ENCODE measurements at regions not wholly inside any gene's neighbourhood (a gene's known extent, or its start where the extent isn't known, plus 50 kb on each side); places are given as distances from the start of the nearest gene placed in this dataset.
"Not testable (repeated sequence)": the region's sequence is repeated elsewhere in the genome, so short reads cannot be mapped to it uniquely, and the experiment has no call there.

DNA sequence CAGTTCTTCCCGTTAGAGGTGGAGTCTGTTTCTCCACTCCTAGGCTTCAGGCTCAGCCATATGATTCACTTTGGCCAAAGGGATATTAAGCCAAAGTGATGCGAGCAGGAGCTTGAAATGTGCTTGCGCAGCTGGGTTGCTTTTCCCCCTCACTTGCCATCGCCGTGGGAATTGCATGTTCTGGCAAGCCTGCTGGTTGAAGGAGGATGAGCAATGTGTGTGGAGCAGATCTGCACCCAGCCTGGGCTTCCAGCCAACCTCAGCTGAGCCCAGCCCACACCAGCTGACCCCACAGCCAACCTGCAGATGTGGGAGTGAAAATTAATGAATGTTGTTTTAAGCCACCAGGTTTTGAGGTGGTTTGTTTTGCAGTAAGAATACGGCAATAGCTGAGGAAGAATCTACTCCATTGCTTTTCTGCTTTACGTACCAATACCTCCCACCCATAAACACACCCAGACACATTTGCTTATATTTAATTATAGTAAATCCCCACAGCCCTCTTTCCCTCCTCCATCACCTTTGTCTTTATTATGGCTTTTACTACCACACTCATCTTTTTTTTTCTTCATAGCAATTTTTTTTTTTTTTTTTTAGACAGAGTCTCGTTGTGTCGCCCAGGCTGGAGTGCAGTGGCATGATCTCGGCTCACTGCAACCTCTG lies 132.8 kb upstream of the FUNDC1 start:
- H3K4me3 ChIP-seq (ENCODE audit: low read depth, low read length), result no peak overlapping the region
- DNase-seq (ENCODE audit: low read depth), result no peak
- TF ChIP-seq, protein P1, sequence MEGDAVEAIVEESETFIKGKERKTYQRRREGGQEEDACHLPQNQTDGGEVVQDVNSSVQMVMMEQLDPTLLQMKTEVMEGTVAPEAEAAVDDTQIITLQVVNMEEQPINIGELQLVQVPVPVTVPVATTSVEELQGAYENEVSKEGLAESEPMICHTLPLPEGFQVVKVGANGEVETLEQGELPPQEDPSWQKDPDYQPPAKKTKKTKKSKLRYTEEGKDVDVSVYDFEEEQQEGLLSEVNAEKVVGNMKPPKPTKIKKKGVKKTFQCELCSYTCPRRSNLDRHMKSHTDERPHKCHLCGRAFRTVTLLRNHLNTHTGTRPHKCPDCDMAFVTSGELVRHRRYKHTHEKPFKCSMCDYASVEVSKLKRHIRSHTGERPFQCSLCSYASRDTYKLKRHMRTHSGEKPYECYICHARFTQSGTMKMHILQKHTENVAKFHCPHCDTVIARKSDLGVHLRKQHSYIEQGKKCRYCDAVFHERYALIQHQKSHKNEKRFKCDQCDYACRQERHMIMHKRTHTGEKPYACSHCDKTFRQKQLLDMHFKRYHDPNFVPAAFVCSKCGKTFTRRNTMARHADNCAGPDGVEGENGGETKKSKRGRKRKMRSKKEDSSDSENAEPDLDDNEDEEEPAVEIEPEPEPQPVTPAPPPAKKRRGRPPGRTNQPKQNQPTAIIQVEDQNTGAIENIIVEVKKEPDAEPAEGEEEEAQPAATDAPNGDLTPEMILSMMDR (IDR thresholded peaks at IDR 0.05; ENCODE audit: low read depth, low read length, missing control alignments), result no peak

DNA sequence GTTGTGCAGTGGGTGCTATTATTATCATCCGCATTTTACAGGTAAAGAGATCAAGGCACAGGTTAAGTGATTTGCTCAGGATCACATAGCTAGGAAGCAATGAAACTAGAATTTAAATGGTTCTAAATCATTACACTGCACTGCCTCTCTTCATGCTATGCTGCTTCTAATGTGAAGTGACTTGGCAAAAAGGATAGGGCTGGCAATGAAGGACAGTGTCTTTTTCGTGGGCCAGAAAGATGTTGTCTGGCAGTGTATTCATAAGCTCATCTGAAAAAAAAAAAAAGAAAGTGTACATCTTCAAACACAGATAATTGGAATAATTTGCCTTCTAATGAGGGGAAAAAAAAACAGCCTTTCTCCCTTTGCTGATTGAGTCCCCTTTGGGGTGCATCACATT lies 132.2 kb upstream of the FUNDC1 start:
- DNase-seq (ENCODE audit: low read depth), result no peak
- no peak overlapping the region for H3K4me3 ChIP-seq (ENCODE audit: low read depth, low read length)
- TF ChIP-seq, protein P1 (IDR thresholded peaks at IDR 0.05; ENCODE audit: low read depth, low read length, missing control alignments), result no peak

DNA sequence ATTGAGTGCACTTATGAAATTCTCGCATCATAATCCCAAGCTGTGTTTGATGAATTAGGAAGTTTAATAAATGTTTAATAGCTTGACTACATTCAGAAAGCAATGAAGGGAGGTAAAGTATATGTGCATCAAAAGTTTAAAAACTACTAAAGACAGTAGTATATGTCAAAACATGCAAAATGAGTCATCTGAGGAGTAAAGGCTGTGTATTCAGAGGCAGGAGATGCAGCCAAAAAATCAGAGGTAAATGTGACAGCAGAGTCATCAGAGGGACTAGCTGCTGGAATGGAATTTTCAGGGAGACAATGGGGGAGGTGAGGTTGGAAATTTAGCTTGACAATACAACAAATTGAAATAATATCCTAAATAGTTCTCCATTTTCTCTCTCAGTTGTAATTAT lies 127.0 kb upstream of the FUNDC1 start:
- no peak for DNase-seq (ENCODE audit: low read depth)
- H3K4me3 ChIP-seq (ENCODE audit: low read depth, low read length), result no peak overlapping the region
- TF ChIP-seq, protein P1 (IDR thresholded peaks at IDR 0.05; ENCODE audit: low read depth, low read length, missing control alignments), result no peak

DNA sequence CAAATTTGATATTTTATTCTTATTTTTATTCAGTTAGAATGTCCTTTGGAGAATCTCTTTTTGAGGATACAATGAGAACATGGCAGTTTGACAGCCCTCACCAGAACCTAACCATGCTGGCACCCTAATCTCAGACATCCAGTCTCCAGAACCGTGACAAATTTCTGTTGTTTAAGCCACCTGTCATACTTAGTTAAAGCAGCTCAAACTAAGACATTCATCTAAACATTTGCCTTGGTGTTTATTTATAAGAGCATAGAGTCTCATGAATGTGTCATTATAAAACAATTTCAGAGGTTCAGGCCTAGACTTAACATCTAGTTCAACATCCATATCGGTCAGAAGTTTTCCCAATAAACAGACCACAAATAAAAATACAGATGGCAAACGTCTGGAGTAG lies 125.1 kb upstream of the FUNDC1 start:
- DNase-seq (ENCODE audit: low read depth), result no peak
- TF ChIP-seq, protein P1 (IDR thresholded peaks at IDR 0.05; ENCODE audit: low read depth, low read length, missing control alignments), result no peak

DNA sequence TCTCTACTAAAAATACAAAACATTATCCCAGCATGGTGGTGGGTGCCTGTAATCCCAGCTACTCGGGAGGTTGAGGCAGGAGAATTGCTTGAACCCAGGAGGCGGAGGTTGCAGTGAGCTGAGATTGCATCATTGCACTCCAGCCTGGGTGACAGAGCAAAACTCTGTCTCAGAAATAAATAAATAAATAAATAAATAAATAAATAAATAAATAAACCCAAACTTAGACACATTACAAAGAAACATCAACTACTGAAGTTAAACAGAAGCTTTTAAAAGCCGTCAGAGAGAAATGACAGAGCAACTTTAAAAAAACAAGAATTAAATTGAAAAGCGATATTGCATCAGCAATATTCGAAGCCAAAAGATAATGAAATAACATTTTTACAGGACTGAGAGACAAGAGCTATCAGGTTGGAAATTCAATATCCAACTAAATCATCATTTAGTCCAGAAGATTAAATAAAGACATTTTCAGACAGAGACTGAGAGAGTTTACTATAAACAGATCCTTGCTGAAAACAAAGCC lies 115.1 kb upstream of the FUNDC1 start:
- DNase-seq (ENCODE audit: low read depth); H3K4me3 ChIP-seq (ENCODE audit: low read depth, low read length): not testable (repeated sequence)

More for the DNA sequence above, 125.1 kb upstream of the FUNDC1 start:
- no peak overlapping the region for H3K4me3 ChIP-seq (ENCODE audit: low read depth, low read length)

DNA sequence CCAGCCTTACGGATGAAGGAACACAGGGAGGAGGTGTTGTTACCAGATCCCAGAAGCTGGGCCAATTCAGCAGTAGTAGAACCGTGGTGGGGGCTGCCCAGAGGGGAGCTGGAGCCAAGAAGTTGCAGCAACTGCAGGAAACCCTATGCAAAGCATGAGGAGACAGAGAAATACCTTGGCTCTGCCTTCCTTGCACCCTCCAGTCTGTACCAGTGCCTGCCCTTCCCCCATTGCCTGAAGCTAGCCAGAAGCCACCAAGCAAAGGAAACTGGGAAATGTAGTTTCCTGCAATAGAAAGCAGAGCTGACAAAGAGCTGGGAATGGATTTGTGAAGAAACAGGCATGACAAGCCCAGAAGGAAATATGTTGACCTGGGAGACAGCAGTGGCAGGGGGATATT lies 108.7 kb upstream of the FUNDC1 start:
- TF ChIP-seq, protein P1 (IDR thresholded peaks at IDR 0.05; ENCODE audit: low read depth, low read length, missing control alignments), result no peak
- no peak overlapping the region for H3K4me3 ChIP-seq (ENCODE audit: low read depth, low read length)
- DNase-seq (ENCODE audit: low read depth), result no peak

DNA sequence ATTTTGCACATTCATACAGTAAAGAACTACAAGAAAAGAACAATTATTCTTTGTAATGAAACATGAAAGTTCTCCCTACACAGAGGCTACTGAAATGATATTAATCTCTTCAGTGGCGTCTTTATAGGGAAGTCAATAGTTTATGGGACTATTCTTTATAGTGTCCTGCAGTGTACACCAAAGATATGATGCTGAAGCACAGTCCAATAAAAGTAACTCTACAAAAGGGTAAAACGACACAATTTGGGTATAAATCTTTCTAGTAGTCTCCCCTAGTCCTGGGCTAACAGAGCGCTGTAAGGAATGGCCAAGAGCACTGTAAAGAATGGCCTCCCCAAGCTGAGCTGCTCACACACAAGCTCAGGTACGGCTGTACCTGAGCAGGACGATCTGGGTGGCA lies 101.1 kb upstream of the FUNDC1 start:
- no peak overlapping the region for H3K4me3 ChIP-seq (ENCODE audit: low read depth, low read length)
- no peak for DNase-seq (ENCODE audit: low read depth)
- TF ChIP-seq, protein P1 (IDR thresholded peaks at IDR 0.05; ENCODE audit: low read depth, low read length, missing control alignments), result no peak

Data from GM12864 (cell line).